ELF-1 (cell line): ENCODE measurements at regions not wholly inside any gene's neighbourhood (a gene's known extent, or its start where the extent isn't known, plus 50 kb on each side); places are given as distances from the start of the nearest gene placed in this dataset.
"Not testable (repeated sequence)": the region's sequence is repeated elsewhere in the genome, so short reads cannot be mapped to it uniquely, and the experiment has no call there.

Experiments
- DNase-seq: peaks from one replicate; pipeline ENCODE4 v3.0.0-alpha.2; 2016; ENCODE audit warnings: low read depth, low spot score

GRCh38 chrX:79506001-79506400 lies 138.9 kb upstream of the ITM2A start:
- no peak for DNase-seq

GRCh38 chrX:79482686-79483085 lies 115.6 kb upstream of the ITM2A start:
- DNase-seq, result no peak

GRCh38 chrX:79477691-79478090 lies 110.6 kb upstream of the ITM2A start:
- no peak for DNase-seq

- DNase-seq, result no peak
Measured at GRCh38 chrX:79466636-79467035, 99.5 kb upstream of the ITM2A start.

- DNase-seq, result no peak
Measured at GRCh38 chrX:79462458-79462857, 95.3 kb upstream of the ITM2A start.

- DNase-seq, result not testable (repeated sequence)
Measured at GRCh38 chrX:79456593-79456992, 89.5 kb upstream of the ITM2A start.

GRCh38 chrX:79452881-79453280 lies 85.7 kb upstream of the ITM2A start:
- no peak for DNase-seq

- DNase-seq, result no peak
Measured at GRCh38 chrX:79444694-79445210, 77.6 kb upstream of the ITM2A start.

GRCh38 chrX:79443121-79443520 lies 76.0 kb upstream of the ITM2A start:
- DNase-seq, result no peak

- DNase-seq, result no peak
Measured at GRCh38 chrX:79440336-79440735, 73.2 kb upstream of the ITM2A start.
